HEK293T (cell line): ENCODE measurements at regions not wholly inside any gene's neighbourhood (a gene's known extent, or its start where the extent isn't known, plus 50 kb on each side); places are given as distances from the start of the nearest gene placed in this dataset.

Experiments used
- FOXK2 ChIP-seq: fragments of 450-650 bp; IDR thresholded peaks from 2 replicates; pipeline ENCODE4 v1.6.1; 2016; ENCODE audit warnings: mild to moderate bottlenecking
- L3MBTL2 ChIP-seq: fragments of 450-650 bp; conservative IDR thresholded peaks from 2 replicates; pipeline ENCODE4 v1.6.1; 2016; ENCODE audit warnings: mild to moderate bottlenecking
- SP1 ChIP-seq: fragments of 450-650 bp; IDR thresholded peaks from 2 replicates; pipeline ENCODE4 v1.6.1; 2017
- ZNF384 ChIP-seq: fragments of 450-650 bp; IDR thresholded peaks from 2 replicates; pipeline ENCODE4 v1.6.1; 2016

DNA sequence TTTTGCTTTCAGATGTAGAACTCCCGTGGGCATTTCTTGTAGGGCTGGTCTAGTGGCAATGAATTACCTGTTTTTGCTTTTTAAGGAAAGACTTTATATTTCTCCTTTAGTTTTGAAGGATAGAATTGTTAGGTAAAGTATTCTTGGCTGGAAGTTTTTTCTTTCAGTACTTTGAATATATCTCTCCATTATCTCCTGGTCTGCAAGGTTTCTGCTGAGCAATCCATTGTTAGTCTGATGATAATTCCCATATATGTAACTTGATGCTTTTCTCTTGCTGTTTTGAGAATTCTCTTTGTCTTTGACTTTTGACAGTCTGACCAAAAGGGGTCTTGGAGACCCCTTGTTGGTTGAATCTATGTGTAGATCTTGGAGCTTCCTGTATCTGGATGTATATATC, 198.1 kb downstream of the TMEM167A start:
- TF ChIP-seq ZNF384 (no peak), SP1 (no peak), FOXK2 (no peak), L3MBTL2 (no peak)
